ENCODE measurements at regions not wholly inside any gene's neighbourhood (a gene's known extent, or its start where the extent isn't known, plus 50 kb on each side); places are given as distances from the start of the nearest gene placed in this dataset.

DNA sequence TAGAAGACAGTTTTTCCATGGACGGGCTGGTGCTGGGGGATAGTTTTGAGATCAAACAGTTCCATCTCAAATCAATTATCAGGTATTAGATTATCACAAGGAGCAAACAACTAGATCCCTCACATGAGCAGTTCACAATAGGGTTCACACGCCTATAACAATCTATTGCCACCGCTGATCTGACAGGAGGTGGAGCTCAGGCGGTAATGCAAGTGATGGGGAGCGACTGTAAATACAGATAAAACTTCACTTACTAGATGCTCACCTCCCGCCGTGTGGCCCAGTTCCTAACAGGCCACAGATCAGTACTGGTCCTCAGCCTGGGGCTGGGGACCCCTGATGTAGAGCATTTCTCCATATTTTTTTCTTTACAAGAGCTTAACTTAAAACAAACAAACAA lies 203.6 kb downstream of the CDH7 start:
- POLR2A ChIA-PET = no interaction called here
- no peak overlapping the region for H3K27ac Mint-ChIP-seq
- no peaks in the 10 kb centered on the region for H3K4me1 Mint-ChIP-seq
- H3K36me3 Mint-ChIP-seq = no peaks in the 10 kb centered on the region
- H3K4me3 Mint-ChIP-seq = no peak overlapping the region
- ATAC-seq (no peak), DNase-seq (ENCODE audit: low spot score) (no peak)
- CTCF ChIA-PET = no interaction called here
- no peaks in the 10 kb centered on the region for H3K27me3 Mint-ChIP-seq (ENCODE audit: low read depth)
- H3K9me3 Mint-ChIP-seq = 0 out of 2 replicates have a peak, but pooled peaks cover 5% of the 10 kb centered on the region
- TF ChIP-seq, protein P1, sequence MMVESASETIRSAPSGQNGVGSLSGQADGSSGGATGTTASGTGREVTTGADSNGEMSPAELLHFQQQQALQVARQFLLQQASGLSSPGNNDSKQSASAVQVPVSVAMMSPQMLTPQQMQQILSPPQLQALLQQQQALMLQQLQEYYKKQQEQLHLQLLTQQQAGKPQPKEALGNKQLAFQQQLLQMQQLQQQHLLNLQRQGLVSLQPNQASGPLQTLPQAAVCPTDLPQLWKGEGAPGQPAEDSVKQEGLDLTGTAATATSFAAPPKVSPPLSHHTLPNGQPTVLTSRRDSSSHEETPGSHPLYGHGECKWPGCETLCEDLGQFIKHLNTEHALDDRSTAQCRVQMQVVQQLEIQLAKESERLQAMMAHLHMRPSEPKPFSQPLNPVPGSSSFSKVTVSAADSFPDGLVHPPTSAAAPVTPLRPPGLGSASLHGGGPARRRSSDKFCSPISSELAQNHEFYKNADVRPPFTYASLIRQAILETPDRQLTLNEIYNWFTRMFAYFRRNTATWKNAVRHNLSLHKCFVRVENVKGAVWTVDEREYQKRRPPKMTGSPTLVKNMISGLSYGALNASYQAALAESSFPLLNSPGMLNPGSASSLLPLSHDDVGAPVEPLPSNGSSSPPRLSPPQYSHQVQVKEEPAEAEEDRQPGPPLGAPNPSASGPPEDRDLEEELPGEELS (CRISPR knock-in tag; IDR thresholded peaks at IDR 0.05) = no peak
- TF ChIP-seq ETV6 (CRISPR knock-in tag; IDR thresholded peaks at IDR 0.05) (no peak), ZNF396 (CRISPR knock-in tag; IDR thresholded peaks at IDR 0.05; ENCODE audit: borderline replicate concordance) (no peak), OVOL2 (CRISPR knock-in tag; IDR thresholded peaks at IDR 0.05; ENCODE audit: borderline replicate concordance) (no peak), ZNF219 (CRISPR knock-in tag; IDR thresholded peaks at IDR 0.05; ENCODE audit: borderline replicate concordance) (no peak), ZNF138 (CRISPR knock-in tag; conservative IDR thresholded peaks at IDR 0.05) (no peak), ELF4 (CRISPR knock-in tag; IDR thresholded peaks at IDR 0.05; ENCODE audit: low read depth) (no peak), PRRX2 (CRISPR knock-in tag; IDR thresholded peaks at IDR 0.05) (no peak), NR3C1 (CRISPR knock-in tag; conservative IDR thresholded peaks at IDR 0.05; ENCODE audit: low read depth) (no peak), TEAD1 (CRISPR knock-in tag; IDR thresholded peaks at IDR 0.05) (no peak)
- TF ChIP-seq, protein P2, sequence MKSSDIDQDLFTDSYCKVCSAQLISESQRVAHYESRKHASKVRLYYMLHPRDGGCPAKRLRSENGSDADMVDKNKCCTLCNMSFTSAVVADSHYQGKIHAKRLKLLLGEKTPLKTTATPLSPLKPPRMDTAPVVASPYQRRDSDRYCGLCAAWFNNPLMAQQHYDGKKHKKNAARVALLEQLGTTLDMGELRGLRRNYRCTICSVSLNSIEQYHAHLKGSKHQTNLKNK (CRISPR knock-in tag; IDR thresholded peaks at IDR 0.05) = no peak
- TF ChIP-seq, protein P3, sequence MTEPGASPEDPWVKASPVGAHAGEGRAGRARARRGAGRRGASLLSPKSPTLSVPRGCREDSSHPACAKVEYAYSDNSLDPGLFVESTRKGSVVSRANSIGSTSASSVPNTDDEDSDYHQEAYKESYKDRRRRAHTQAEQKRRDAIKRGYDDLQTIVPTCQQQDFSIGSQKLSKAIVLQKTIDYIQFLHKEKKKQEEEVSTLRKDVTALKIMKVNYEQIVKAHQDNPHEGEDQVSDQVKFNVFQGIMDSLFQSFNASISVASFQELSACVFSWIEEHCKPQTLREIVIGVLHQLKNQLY (CRISPR knock-in tag; IDR thresholded peaks at IDR 0.05) = no peak
- TF ChIP-seq, protein P4, sequence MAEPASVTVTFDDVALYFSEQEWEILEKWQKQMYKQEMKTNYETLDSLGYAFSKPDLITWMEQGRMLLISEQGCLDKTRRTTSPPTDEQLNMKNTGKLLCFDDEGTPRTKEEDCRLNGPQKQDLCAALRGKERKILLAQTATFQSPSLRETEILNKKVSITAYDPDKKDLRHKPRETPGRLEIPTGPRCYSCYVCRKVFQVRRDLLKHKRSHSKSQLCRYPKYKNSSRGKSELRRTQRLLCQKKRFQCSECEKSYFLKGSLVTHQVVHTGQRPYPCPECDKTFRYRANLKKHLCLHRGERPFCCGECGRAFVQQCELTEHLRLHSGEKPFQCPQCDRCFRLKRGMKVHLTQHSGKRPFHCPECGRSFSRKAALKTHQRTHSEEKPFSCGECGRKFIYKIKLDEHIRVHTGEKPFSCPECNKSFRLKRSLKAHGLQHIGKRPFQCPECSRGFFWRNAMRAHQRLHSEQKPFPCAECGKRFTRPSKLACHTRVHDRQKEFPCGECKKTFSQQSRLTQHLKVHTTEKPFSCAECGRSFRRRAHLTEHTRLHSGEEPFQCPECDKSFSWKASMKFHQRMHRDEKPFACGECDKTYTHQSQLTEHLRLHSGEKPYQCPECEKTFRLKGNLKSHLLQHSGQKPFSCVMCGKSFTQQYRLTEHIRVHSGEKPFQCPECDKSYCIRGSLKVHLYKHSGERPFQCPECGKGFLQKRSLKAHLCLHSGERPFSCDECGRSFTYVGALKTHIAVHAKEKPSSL (CRISPR knock-in tag; conservative IDR thresholded peaks at IDR 0.05) = no peak
- TF ChIP-seq, protein P5, sequence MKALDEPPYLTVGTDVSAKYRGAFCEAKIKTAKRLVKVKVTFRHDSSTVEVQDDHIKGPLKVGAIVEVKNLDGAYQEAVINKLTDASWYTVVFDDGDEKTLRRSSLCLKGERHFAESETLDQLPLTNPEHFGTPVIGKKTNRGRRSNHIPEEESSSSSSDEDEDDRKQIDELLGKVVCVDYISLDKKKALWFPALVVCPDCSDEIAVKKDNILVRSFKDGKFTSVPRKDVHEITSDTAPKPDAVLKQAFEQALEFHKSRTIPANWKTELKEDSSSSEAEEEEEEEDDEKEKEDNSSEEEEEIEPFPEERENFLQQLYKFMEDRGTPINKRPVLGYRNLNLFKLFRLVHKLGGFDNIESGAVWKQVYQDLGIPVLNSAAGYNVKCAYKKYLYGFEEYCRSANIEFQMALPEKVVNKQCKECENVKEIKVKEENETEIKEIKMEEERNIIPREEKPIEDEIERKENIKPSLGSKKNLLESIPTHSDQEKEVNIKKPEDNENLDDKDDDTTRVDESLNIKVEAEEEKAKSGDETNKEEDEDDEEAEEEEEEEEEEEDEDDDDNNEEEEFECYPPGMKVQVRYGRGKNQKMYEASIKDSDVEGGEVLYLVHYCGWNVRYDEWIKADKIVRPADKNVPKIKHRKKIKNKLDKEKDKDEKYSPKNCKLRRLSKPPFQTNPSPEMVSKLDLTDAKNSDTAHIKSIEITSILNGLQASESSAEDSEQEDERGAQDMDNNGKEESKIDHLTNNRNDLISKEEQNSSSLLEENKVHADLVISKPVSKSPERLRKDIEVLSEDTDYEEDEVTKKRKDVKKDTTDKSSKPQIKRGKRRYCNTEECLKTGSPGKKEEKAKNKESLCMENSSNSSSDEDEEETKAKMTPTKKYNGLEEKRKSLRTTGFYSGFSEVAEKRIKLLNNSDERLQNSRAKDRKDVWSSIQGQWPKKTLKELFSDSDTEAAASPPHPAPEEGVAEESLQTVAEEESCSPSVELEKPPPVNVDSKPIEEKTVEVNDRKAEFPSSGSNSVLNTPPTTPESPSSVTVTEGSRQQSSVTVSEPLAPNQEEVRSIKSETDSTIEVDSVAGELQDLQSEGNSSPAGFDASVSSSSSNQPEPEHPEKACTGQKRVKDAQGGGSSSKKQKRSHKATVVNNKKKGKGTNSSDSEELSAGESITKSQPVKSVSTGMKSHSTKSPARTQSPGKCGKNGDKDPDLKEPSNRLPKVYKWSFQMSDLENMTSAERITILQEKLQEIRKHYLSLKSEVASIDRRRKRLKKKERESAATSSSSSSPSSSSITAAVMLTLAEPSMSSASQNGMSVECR (CRISPR knock-in tag; IDR thresholded peaks at IDR 0.05; ENCODE audit: borderline replicate concordance) = no peak
- TF ChIP-seq, protein P6, sequence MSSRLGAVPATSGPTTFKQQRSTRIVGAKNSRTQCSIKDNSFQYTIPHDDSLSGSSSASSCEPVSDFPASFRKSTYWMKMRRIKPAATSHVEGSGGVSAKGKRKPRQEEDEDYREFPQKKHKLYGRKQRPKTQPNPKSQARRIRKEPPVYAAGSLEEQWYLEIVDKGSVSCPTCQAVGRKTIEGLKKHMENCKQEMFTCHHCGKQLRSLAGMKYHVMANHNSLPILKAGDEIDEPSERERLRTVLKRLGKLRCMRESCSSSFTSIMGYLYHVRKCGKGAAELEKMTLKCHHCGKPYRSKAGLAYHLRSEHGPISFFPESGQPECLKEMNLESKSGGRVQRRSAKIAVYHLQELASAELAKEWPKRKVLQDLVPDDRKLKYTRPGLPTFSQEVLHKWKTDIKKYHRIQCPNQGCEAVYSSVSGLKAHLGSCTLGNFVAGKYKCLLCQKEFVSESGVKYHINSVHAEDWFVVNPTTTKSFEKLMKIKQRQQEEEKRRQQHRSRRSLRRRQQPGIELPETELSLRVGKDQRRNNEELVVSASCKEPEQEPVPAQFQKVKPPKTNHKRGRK (CRISPR knock-in tag; IDR thresholded peaks at IDR 0.05; ENCODE audit: borderline replicate concordance) = no peak

All from WTC11 (cell line).